Glutamatergic neuron (in vitro differentiated cells): ENCODE measurements at regions not wholly inside any gene's neighbourhood (a gene's known extent, or its start where the extent isn't known, plus 50 kb on each side); places are given as distances from the start of the nearest gene placed in this dataset.

ENCODE experiments used
- DNase-seq: peaks from one replicate; pipeline ENCODE4 v3.0.0; 2022
- H3K27ac Mint-ChIP-seq: one replicate; pipeline ENCODE4 v1.8.0; 2020; ENCODE audit warnings: mild to moderate bottlenecking, mixed read lengths, inconsistent platforms; ENCODE audit not compliant: unreplicated experiment
- H3K27me3 Mint-ChIP-seq: one replicate; pipeline ENCODE4 v1.8.0; 2020; ENCODE audit warnings: mild to moderate bottlenecking, moderate library complexity, mixed read lengths, inconsistent platforms; ENCODE audit not compliant: unreplicated experiment
- H3K36me3 Mint-ChIP-seq: one replicate; pipeline ENCODE4 v1.8.0; 2020; ENCODE audit warnings: mild to moderate bottlenecking, mixed read lengths, inconsistent platforms; ENCODE audit not compliant: unreplicated experiment
- H3K4me1 Mint-ChIP-seq: one replicate; pipeline ENCODE4 v1.8.0; 2020; ENCODE audit warnings: mild to moderate bottlenecking, low read depth, mixed read lengths, inconsistent platforms; ENCODE audit not compliant: unreplicated experiment
- H3K4me3 Mint-ChIP-seq: one replicate; pipeline ENCODE4 v1.8.0; 2020; ENCODE audit warnings: mild to moderate bottlenecking, mixed read lengths, inconsistent platforms; ENCODE audit not compliant: unreplicated experiment
- H3K9me3 Mint-ChIP-seq: one replicate; pipeline ENCODE4 v1.8.0; 2020; ENCODE audit warnings: mild to moderate bottlenecking, moderate library complexity, mixed read lengths, inconsistent platforms; ENCODE audit not compliant: unreplicated experiment
- TF ChIP-seq, protein P1 (sequence below): fragments of 200-600 bp; sonication (generic); IDR thresholded peaks from one replicate; pipeline ENCODE4 v1.5.0; 2021; ENCODE audit not compliant: partially characterized antibody, unreplicated experiment

DNA sequence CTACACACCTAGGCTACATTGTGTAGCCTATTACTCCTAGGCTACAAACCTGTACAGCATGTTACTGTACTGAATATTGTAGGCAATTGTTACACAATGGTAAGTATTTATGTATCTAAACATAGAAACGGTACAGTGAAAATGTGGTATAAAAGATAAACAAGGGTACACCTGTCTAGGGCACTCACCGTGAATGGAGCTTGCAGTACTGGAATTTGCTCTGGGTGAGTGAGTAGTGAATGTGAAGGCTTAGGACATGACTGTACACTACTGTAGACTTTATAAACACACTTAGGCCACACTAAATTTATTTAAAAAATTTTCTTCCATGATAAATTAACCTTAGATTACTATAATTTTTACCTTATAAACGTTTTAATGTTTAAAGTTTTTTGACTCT is 171.7 kb upstream of the NCAM1 start:
- TF ChIP-seq, protein P1, sequence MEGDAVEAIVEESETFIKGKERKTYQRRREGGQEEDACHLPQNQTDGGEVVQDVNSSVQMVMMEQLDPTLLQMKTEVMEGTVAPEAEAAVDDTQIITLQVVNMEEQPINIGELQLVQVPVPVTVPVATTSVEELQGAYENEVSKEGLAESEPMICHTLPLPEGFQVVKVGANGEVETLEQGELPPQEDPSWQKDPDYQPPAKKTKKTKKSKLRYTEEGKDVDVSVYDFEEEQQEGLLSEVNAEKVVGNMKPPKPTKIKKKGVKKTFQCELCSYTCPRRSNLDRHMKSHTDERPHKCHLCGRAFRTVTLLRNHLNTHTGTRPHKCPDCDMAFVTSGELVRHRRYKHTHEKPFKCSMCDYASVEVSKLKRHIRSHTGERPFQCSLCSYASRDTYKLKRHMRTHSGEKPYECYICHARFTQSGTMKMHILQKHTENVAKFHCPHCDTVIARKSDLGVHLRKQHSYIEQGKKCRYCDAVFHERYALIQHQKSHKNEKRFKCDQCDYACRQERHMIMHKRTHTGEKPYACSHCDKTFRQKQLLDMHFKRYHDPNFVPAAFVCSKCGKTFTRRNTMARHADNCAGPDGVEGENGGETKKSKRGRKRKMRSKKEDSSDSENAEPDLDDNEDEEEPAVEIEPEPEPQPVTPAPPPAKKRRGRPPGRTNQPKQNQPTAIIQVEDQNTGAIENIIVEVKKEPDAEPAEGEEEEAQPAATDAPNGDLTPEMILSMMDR: no peak
- H3K9me3 Mint-ChIP-seq: no peaks in the 10 kb centered on the region
- H3K4me1 Mint-ChIP-seq: peaks cover 18% of the 10 kb centered on the region
- H3K4me3 Mint-ChIP-seq: no peak overlapping the region
- no peak for DNase-seq
- H3K27me3 Mint-ChIP-seq: no peaks in the 10 kb centered on the region
- H3K36me3 Mint-ChIP-seq: no peaks in the 10 kb centered on the region
- H3K27ac Mint-ChIP-seq: no peak overlapping the region

DNA sequence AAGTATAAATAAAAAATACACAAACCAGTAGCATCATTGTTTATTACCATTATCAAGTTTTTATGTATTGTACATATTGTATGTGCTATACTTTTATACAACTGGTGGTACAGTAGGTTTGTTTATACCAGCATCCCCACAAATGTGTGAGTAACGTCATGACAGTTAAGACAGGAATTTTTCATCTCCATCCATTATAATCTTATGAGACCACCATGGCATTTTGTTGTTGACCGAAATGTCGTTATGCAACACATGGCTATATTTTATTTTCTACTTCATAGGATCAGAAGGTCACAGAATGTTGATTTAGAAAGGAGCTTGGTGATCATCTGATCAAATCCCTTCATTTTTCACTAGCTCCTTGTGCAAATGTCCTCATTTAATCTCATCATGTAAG is 170.9 kb upstream of the NCAM1 start:
- Mint-ChIP-seq H3K4me1 (peaks cover 20% of the 10 kb centered on the region), H3K36me3 (no peaks in the 10 kb centered on the region), H3K9me3 (no peaks in the 10 kb centered on the region), H3K4me3 (no peak overlapping the region), H3K27me3 (no peaks in the 10 kb centered on the region), H3K27ac (no peak overlapping the region)
- DNase-seq: no peak
- TF ChIP-seq, protein P1: no peak

DNA sequence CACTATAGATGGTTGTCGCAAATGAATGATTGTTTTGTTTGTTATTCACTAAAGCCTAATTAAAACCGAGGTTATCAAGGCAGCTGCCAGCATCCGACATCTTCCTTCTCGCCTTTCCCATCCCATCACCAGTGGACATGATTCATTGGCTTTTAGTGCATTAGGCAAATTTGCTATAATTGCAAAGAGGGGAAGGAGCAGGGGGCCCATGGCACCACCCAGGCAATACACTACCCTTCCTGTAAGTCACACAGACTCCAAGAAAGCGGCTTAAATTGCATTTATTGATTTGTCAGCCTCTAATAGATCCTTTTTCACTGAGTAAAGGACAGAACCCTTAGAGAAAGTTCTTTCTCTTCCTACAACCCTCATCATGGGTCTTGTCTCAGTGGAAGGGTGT is 169.2 kb upstream of the NCAM1 start:
- Mint-ChIP-seq H3K27me3 (peaks cover 8% of the 10 kb centered on the region), H3K36me3 (no peaks in the 10 kb centered on the region), H3K27ac (peak overlapping the region; percentile 72), H3K4me3 (no peak overlapping the region), H3K4me1 (peaks cover 37% of the 10 kb centered on the region), H3K9me3 (peaks cover 6% of the 10 kb centered on the region)
- TF ChIP-seq, protein P1: no peak
- DNase-seq: no peak

DNA sequence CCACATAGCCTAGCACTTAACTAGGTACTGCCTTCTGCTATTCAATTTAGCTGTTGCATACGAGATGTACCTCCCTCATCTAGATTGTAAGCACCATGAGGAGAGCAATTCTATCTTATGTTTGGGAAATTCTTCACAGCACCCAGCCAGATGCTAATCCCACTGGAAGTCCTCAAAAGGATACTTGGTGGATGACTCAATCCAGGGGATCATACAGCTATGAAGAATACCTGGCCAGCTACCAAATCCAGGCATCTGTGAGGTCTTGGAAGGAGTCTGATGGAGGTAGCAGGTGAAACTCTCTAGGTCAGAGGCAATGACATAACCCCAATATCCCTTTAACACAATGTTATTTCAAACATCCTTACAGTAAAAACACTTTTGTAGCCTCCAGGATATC is 167.8 kb upstream of the NCAM1 start:
- peaks cover 8% of the 10 kb centered on the region for H3K27me3 Mint-ChIP-seq

DNA sequence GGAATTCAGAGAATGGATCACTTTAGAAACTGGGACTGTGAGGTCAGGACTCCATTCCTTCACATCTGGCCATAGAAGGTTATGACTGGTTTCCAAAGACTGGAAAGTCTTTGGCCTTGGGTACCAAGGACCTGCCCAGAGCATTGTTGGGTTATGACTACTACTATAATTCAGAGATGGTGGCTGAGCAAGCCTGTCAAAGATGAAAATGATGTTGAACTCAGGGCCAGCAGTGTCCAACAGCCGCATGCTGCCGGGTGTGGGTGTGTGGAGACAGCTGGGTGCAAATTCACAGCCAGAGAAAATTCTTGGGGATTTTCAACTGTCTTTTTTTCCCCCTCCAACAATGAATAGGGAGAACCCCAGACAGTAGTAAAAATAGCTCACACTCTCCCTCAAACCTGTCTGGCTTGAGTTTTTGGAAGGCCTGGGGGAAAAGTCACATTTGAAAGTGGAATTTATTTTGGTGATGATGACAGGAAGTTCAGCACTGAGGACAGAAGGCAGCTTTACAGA is 166.8 kb upstream of the NCAM1 start:
- no peak overlapping the region for H3K4me3 Mint-ChIP-seq
- H3K36me3 Mint-ChIP-seq: peaks cover 3% of the 10 kb centered on the region
- H3K4me1 Mint-ChIP-seq: peaks cover 55% of the 10 kb centered on the region
- peaks cover 6% of the 10 kb centered on the region for H3K9me3 Mint-ChIP-seq
- peaks cover 10% of the 10 kb centered on the region for H3K27me3 Mint-ChIP-seq
- no peak for DNase-seq
- no peak overlapping the region for H3K27ac Mint-ChIP-seq
- TF ChIP-seq, protein P1: no peak

More for the DNA sequence above, 167.8 kb upstream of the NCAM1 start:
- Mint-ChIP-seq H3K4me3 (no peak overlapping the region), H3K36me3 (no peaks in the 10 kb centered on the region), H3K4me1 (peaks cover 47% of the 10 kb centered on the region), H3K27ac (no peak overlapping the region), H3K9me3 (peaks cover 6% of the 10 kb centered on the region)
- TF ChIP-seq, protein P1: no peak
- no peak for DNase-seq
